Breast epithelium (tissue), 3 donors: ENCODE measurements at regions not wholly inside any gene's neighbourhood (a gene's known extent, or its start where the extent isn't known, plus 50 kb on each side); places are given as distances from the start of the nearest gene placed in this dataset.

Experiments
- POLR2A ChIP-seq: fragments of 450-650 bp; IDR thresholded peaks from one replicate; pipeline ENCODE4 v1.6.1; 2016; ENCODE audit warnings: antibody characterized with exemption, mild to moderate bottlenecking, moderate library complexity
- TF ChIP-seq, protein P1 (sequence below), 3 donors: fragments of 450-650 bp; IDR thresholded peaks; one replicate each; pipeline ENCODE4 v1.5.1; 2016 to 2017; ENCODE audit warnings: antibody characterized with exemption in 3 of 3, mild to moderate bottlenecking in 3 of 3, moderate library complexity in 3 of 3

GRCh38 chr10:29112827-29113615 lies 175.8 kb upstream of the LYZL1 start:
- TF ChIP-seq, protein P1, sequence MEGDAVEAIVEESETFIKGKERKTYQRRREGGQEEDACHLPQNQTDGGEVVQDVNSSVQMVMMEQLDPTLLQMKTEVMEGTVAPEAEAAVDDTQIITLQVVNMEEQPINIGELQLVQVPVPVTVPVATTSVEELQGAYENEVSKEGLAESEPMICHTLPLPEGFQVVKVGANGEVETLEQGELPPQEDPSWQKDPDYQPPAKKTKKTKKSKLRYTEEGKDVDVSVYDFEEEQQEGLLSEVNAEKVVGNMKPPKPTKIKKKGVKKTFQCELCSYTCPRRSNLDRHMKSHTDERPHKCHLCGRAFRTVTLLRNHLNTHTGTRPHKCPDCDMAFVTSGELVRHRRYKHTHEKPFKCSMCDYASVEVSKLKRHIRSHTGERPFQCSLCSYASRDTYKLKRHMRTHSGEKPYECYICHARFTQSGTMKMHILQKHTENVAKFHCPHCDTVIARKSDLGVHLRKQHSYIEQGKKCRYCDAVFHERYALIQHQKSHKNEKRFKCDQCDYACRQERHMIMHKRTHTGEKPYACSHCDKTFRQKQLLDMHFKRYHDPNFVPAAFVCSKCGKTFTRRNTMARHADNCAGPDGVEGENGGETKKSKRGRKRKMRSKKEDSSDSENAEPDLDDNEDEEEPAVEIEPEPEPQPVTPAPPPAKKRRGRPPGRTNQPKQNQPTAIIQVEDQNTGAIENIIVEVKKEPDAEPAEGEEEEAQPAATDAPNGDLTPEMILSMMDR (IDR thresholded peaks at IDR 0.05): no peak
- no peak for TF ChIP-seq POLR2A
